Stimulated activated naive CD8-positive, alpha-beta T cell treated with anti-CD3 and anti-CD28 coated beads, Interleukin-15, Interleukin-2, amounts not matched to agents 100 ng/mL and 50 ng/mL, for 24 hours (primary cell): ENCODE measurements at regions not wholly inside any gene's neighbourhood (a gene's known extent, or its start where the extent isn't known, plus 50 kb on each side); places are given as distances from the start of the nearest gene placed in this dataset.

ENCODE experiments used
- H3K27ac Mint-ChIP-seq: one replicate; pipeline ENCODE4 v1.8.0; 2021; ENCODE audit warnings: mild to moderate bottlenecking, mixed read lengths
- H3K27me3 Mint-ChIP-seq: one replicate; pipeline ENCODE4 v1.8.0; 2021; ENCODE audit warnings: mixed read lengths
- H3K36me3 Mint-ChIP-seq: one replicate; pipeline ENCODE4 v1.8.0; 2021; ENCODE audit warnings: low read depth, mixed read lengths
- H3K4me1 Mint-ChIP-seq: one replicate; pipeline ENCODE4 v1.8.0; 2021; ENCODE audit warnings: low read depth, mixed read lengths
- H3K4me3 Mint-ChIP-seq: one replicate; pipeline ENCODE4 v1.8.0; 2021; ENCODE audit warnings: mild to moderate bottlenecking, mixed read lengths
- H3K9me3 Mint-ChIP-seq: one replicate; pipeline ENCODE4 v1.8.0; 2021; ENCODE audit warnings: mixed read lengths

DNA sequence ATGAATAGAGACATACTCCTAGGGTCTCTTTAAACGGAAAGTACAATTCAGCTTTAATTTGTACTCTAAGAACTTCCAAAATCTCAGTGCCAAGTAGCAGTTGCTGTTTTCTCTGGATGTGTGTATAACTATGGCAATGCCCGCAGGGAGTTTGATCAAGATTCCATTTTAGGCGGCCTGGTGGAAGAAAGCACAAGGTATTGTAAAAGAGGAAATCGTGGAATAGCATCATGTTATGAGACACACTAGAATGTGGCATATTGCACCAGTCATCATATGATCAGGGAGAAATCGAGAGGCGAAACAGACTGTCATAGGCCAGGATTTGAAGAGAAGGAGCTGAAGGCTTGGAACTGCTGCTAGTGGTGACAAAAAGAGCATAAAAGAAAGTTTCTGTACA lies 316.2 kb upstream of the FMN2 start:
- H3K27me3 Mint-ChIP-seq, result no peaks in the 10 kb centered on the region
- no peaks in the 10 kb centered on the region for H3K4me1 Mint-ChIP-seq
- no peak overlapping the region for H3K4me3 Mint-ChIP-seq
- no peak overlapping the region for H3K27ac Mint-ChIP-seq
- no peaks in the 10 kb centered on the region for H3K36me3 Mint-ChIP-seq
- H3K9me3 Mint-ChIP-seq, result peaks cover 12% of the 10 kb centered on the region

DNA sequence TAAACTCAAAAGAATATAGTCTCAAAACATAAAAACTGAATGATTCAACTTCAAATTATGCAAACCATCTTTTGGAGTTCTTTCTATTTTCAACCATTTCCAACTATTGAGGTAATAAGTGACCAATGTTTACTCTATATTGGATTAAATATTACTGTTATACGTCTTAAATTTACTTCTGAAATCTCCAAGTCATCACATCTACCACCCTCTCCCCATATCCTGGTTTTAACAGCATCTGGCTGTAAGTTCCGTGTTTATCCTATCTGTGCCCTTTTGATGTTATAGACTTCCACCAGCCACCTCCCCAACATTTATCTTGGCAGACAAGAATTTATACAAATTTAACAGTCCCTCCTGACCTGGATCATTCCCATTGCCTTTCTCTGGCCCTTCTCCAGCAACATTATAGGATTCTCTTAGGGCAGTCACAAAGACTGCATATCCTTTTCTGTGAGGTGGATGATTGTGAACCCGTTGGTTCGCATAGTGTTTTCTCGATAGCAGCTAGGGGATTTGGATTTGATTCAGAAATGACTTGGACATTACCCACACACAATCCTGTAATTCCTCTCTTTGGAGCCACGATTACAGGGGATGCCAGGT lies 313.4 kb upstream of the FMN2 start:
- Mint-ChIP-seq H3K27me3 (no peaks in the 10 kb centered on the region), H3K36me3 (no peaks in the 10 kb centered on the region), H3K4me1 (no peaks in the 10 kb centered on the region), H3K4me3 (no peak overlapping the region), H3K27ac (no peak overlapping the region), H3K9me3 (peaks cover 12% of the 10 kb centered on the region)

DNA sequence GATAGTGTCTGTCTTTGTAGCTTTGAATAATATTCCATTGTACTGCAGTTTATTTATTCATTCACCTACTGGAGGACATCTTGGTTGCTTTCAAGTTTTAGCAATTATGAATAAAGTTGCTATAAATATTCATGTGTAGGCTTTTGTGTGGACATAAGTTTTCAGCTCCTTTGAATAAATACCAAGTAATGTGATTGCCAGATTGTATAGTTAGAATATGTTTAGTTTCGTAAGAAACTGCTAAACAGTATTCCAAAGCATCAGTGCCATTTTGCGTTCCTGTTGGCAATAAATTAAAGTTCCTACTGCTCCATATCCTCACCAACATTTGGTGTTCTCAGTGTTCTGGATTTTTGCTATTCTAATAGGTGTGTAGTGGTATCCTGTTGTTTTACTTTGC lies 311.7 kb upstream of the FMN2 start:
- H3K9me3 Mint-ChIP-seq, result peaks cover 12% of the 10 kb centered on the region
- no peak overlapping the region for H3K27ac Mint-ChIP-seq
- no peak overlapping the region for H3K4me3 Mint-ChIP-seq
- H3K27me3 Mint-ChIP-seq, result no peaks in the 10 kb centered on the region
- no peaks in the 10 kb centered on the region for H3K4me1 Mint-ChIP-seq
- H3K36me3 Mint-ChIP-seq, result no peaks in the 10 kb centered on the region

DNA sequence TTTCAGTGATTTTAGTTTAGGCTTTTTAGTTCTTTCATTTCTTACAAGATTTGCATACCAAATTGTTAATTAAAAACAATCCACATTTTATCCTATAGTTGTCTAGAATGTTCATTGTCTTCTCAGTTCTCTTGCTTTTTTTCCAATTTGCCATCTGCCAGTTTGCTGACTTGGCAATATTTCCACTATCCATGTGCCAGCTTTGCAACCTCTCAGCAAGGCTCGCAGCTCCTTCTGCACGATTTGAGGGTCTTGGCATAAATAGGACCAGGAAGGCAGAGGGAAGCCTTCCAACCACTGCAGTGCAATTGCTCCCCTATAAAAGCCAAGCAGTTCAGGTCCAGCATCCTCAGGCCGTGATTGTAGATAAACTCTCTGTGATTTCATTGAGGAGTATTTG lies 306.8 kb upstream of the FMN2 start:
- no peak overlapping the region for H3K27ac Mint-ChIP-seq

DNA sequence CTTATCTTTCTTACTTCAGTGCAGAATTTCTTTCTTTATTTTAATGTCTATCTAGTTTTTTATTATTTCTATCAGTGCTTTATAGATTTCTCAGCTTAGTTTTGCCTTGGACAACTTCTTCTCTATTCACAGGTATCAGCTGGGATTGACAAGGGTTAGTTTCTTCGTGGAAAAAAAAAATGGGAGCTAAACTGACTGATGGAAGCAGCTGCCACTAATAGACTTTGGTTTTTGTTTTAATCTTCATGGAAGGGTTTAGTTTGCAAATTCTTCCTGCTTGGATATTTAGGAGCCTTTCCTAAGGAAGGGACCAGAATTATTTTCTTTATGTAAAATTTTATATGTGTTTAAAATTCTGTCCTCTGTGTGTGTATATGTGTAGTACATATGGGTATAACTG lies 306.1 kb upstream of the FMN2 start:
- Mint-ChIP-seq H3K9me3 (peaks cover 13% of the 10 kb centered on the region), H3K4me3 (no peak overlapping the region), H3K27me3 (no peaks in the 10 kb centered on the region), H3K4me1 (no peaks in the 10 kb centered on the region), H3K27ac (no peak overlapping the region), H3K36me3 (peaks cover 6% of the 10 kb centered on the region)

More for the DNA sequence above, 306.8 kb upstream of the FMN2 start:
- H3K27me3 Mint-ChIP-seq, result no peaks in the 10 kb centered on the region
- no peak overlapping the region for H3K4me3 Mint-ChIP-seq
- no peaks in the 10 kb centered on the region for H3K4me1 Mint-ChIP-seq
- H3K36me3 Mint-ChIP-seq, result no peaks in the 10 kb centered on the region
- H3K9me3 Mint-ChIP-seq, result peaks cover 6% of the 10 kb centered on the region

DNA sequence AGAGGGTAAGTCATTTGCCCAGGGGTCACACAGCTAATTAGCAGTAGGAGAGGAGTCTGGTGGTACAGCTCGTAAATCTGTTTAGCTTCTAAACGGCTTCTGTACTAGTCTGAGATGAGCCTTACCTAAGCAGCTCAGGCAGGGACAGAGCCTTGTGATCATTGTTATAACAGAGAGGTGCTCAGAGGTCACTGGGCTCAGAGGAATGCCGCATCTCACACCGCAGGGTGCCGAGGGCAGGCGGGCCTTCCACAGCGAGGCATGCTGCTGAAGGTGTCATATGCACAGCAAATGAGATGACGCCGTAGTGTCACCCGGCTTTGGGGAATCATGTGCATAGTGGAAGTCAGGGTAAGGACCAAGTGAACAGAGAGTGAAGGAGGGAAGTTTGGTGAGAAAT lies 305.2 kb upstream of the FMN2 start:
- Mint-ChIP-seq H3K27me3 (no peaks in the 10 kb centered on the region), H3K9me3 (peaks cover 15% of the 10 kb centered on the region), H3K36me3 (peaks cover 6% of the 10 kb centered on the region), H3K4me3 (no peak overlapping the region), H3K27ac (no peak overlapping the region), H3K4me1 (no peaks in the 10 kb centered on the region)

DNA sequence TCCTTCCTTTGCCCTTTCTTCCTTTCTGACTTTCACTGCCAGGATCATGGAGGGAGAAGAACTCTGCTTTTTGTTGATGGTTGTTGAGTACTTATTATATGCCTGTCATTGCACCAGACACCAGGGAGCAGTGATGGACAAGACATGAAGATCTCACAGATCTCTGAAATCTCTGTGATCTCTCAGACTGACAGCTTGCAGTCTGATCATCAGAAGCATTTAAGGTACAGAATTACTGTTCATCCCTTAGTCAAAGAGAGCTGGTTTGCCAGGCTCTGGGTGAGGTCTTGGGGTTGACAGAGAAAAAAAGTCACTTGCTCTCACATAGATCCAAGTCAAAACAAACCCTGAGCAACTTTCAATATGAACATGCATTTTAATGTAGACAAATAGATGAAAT lies 299.5 kb upstream of the FMN2 start:
- H3K27ac Mint-ChIP-seq, result no peak overlapping the region
- peaks cover 6% of the 10 kb centered on the region for H3K36me3 Mint-ChIP-seq
- no peaks in the 10 kb centered on the region for H3K27me3 Mint-ChIP-seq
- no peaks in the 10 kb centered on the region for H3K4me1 Mint-ChIP-seq
- no peak overlapping the region for H3K4me3 Mint-ChIP-seq
- peaks cover 15% of the 10 kb centered on the region for H3K9me3 Mint-ChIP-seq

DNA sequence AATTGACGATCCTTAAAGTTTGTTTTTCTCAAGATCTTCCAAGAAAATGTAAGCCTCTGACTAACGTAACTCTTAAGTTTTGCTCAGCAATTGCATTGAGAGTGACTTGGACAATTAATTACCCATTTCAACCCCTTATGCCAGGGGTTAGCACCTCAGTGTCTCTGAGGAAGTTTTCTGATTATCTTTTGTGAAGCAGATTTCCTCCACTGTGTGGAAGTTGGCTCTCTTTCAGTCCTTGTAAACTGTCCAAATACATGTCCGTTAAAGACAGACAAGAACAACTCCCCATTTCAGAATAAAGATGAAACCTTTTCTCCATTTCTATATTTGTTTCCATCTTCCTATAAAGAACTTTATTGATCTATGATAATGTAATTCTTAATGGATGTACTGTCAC lies 296.4 kb upstream of the FMN2 start:
- no peak overlapping the region for H3K4me3 Mint-ChIP-seq
- H3K9me3 Mint-ChIP-seq, result peaks cover 4% of the 10 kb centered on the region
- H3K27me3 Mint-ChIP-seq, result no peaks in the 10 kb centered on the region
- peaks cover 2% of the 10 kb centered on the region for H3K36me3 Mint-ChIP-seq
- H3K4me1 Mint-ChIP-seq, result no peaks in the 10 kb centered on the region
- no peak overlapping the region for H3K27ac Mint-ChIP-seq

DNA sequence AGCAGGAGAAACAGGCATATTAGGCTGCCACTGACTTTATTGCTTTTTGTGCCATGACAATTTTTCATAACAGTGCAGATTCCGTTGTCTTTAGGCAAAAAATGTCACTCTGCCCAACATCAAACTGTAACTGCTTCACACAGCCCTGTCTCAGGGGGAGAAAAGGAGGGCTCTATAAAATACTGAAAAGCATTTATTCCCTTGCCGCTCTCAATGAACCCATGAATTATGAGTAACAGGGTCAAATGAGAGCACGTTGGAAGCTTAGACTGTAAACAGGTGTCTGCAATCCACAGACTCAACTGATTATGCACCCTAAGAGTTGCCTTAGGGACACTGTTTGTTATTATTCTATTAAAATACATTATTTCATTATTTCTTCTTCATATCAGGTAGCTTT lies 292.1 kb upstream of the FMN2 start:
- H3K36me3 Mint-ChIP-seq, result no peaks in the 10 kb centered on the region
- no peaks in the 10 kb centered on the region for H3K9me3 Mint-ChIP-seq
- H3K4me3 Mint-ChIP-seq, result no peak overlapping the region
- no peak overlapping the region for H3K27ac Mint-ChIP-seq
- no peaks in the 10 kb centered on the region for H3K27me3 Mint-ChIP-seq
- peaks cover 9% of the 10 kb centered on the region for H3K4me1 Mint-ChIP-seq

DNA sequence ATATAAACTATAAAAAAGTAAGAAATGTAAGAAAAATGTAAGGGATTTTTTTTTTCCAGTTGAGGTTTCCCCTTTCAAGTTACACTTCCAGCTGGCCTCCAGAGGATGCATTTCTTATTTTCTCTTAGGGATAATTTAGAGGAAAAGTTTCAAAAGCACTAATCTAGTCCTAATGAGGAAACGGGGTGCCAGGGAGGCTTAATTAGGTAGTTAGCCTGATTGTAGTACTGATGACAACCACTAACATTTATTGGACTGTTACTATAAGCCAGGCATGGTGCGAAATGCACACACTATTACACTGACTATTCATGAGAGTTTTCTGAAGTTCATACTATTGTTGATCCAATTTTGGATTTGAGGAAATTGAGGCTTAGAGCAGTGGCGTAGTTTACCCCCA lies 290.8 kb upstream of the FMN2 start:
- peaks cover 16% of the 10 kb centered on the region for H3K4me1 Mint-ChIP-seq
- H3K27ac Mint-ChIP-seq, result no peak overlapping the region
- no peaks in the 10 kb centered on the region for H3K27me3 Mint-ChIP-seq
- no peaks in the 10 kb centered on the region for H3K9me3 Mint-ChIP-seq
- H3K36me3 Mint-ChIP-seq, result no peaks in the 10 kb centered on the region
- no peak overlapping the region for H3K4me3 Mint-ChIP-seq

DNA sequence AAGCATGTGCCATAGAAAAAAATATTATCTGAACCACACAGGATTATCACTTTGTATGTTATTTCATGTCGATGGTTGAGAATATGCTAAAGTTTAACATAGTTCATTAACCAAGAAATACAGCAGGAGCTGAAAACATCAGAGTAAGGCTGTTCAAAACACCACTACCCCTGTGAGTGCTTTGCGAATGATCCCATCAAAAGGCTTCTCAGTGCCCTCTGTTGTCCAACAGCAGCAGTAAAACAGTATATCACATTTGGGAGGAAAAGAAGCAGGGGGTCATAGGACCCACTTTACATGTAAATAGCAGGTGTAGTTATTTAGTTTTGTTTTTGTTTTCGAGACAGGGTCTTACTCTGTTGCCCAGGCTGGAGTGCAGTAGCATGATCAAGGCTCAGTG lies 289.4 kb upstream of the FMN2 start:
- H3K9me3 Mint-ChIP-seq, result no peaks in the 10 kb centered on the region
- H3K27ac Mint-ChIP-seq, result no peak overlapping the region
- H3K27me3 Mint-ChIP-seq, result no peaks in the 10 kb centered on the region
- H3K4me3 Mint-ChIP-seq, result no peak overlapping the region
- peaks cover 17% of the 10 kb centered on the region for H3K4me1 Mint-ChIP-seq
- H3K36me3 Mint-ChIP-seq, result no peaks in the 10 kb centered on the region

DNA sequence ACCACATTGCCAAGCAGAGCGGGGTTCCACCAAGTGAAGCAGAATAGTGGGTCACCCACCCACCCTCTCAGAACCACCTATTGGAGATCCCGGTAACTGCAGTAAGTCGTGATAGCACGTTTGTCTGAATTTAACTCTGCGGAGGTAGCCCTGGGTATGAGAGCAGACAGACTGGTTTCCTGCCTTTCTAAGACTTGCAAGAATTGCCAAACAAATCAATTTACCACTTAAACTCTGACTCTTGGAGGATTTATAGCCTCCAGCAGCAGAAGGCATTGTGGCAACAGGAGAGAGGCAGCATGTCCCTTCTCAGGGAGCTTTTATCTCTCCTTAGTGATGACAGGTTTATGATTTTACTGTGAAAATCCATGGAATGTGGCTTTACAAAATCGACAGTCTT lies 287.9 kb upstream of the FMN2 start:
- Mint-ChIP-seq H3K4me1 (peaks cover 17% of the 10 kb centered on the region), H3K27ac (no peak overlapping the region), H3K9me3 (no peaks in the 10 kb centered on the region), H3K36me3 (no peaks in the 10 kb centered on the region), H3K4me3 (no peak overlapping the region), H3K27me3 (no peaks in the 10 kb centered on the region)

DNA sequence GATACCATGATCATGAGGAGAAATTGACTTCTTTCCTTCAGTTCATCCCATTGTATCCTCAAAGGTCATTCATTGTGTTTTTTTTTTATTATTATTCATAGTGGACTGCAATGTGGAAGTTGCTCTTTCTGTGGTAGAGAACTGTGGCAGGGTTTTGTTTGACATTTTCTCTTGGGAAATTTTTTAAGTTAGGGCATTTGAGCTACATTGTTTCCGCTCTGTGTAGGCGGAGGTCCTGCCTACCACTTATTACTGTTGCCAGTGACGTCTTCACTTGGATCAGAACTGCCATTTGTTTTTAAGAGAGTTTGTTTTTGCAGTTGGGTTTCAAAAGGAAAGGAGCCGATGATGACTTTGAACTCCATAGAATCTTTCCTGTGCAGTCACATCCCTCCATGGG lies 287.4 kb upstream of the FMN2 start:
- H3K9me3 Mint-ChIP-seq, result no peaks in the 10 kb centered on the region
- no peak overlapping the region for H3K4me3 Mint-ChIP-seq
- no peak overlapping the region for H3K27ac Mint-ChIP-seq
- peaks cover 17% of the 10 kb centered on the region for H3K4me1 Mint-ChIP-seq
- no peaks in the 10 kb centered on the region for H3K27me3 Mint-ChIP-seq
- H3K36me3 Mint-ChIP-seq, result no peaks in the 10 kb centered on the region

DNA sequence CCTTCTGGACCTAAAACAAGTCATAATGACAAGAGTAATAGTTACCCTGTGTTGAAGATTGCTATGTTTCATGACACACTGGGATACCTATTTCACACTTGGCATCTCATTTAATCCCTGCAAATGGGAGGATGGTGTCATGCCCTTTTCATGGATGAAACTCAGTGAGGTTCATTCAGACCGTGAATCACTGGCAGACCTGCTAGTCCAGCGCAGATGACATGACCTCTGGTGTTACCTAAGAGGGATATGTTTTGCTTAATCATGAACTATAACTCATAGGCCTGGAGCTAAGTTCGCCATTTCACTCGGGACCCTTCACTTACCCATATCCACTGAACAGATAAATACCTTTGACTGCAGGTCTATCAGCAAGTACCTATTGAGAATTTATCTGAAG lies 286.6 kb upstream of the FMN2 start:
- Mint-ChIP-seq H3K36me3 (no peaks in the 10 kb centered on the region), H3K4me1 (peaks cover 18% of the 10 kb centered on the region), H3K27ac (no peak overlapping the region), H3K4me3 (no peak overlapping the region), H3K27me3 (no peaks in the 10 kb centered on the region), H3K9me3 (no peaks in the 10 kb centered on the region)

DNA sequence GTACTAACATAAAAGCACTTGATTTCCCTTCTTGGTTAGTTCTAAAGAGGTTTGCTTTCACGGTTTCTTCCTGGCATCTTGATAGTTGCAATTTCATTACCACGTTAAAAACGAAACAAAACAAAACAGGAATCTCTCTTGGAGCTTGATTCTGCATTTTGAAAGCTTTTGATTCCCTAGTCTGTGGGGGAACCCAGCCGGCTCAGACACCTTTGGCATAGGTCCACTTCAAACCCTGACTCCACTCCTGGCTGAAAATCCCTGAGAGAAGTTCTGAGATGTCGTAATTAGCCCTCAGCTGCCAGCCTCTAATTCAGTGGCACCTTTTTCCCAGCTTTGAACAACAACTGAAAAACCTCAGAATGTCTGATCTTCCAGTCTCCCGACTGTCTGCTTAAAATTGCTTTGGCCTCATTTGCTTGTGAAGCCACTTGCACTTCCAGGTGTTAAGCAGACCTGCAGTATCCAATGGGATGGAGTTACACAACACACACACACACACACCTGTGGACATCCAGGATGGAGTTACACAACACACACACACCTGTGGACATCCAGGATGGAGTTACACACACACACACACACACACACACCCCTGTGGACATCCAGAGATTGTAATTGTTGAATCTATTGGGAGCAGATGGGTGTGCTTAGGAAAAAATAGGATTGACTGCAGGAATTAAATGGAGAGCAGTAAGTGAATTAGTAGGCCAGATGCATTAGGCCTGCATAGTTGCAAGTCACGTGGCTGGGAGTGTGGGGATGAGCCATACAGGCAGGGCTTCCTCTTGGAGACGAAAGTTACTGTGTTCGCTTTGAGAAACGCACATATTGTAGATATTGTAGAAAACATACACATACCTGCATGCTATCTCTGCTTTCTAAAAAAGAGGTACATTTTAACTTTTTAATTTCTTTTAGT lies 285.6 kb upstream of the FMN2 start:
- peaks cover 26% of the 10 kb centered on the region for H3K4me1 Mint-ChIP-seq
- no peak overlapping the region for H3K27ac Mint-ChIP-seq
- H3K9me3 Mint-ChIP-seq, result no peaks in the 10 kb centered on the region
- no peaks in the 10 kb centered on the region for H3K36me3 Mint-ChIP-seq
- H3K27me3 Mint-ChIP-seq, result no peaks in the 10 kb centered on the region
- H3K4me3 Mint-ChIP-seq, result no peak overlapping the region

DNA sequence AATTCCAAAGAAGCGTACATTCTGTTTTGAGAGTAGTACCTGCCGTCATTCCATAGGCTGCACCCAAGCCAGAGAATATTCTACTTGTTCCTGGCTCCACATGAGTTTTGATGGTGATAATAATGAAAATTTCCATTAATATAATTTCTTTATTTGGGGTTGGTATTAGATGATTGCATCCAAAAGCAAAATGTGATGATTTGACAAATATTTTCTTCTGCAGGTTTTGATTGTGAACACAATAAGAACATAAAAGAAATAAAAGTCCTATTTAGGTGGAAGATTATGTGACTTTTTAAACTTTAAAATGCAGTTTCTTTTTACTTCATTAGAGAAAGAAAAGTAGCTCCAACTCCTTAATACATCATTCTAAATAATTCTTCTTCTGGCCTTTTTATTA lies 284.8 kb upstream of the FMN2 start:
- Mint-ChIP-seq H3K27ac (no peak overlapping the region), H3K9me3 (no peaks in the 10 kb centered on the region), H3K4me3 (no peak overlapping the region), H3K36me3 (no peaks in the 10 kb centered on the region), H3K4me1 (peaks cover 34% of the 10 kb centered on the region), H3K27me3 (no peaks in the 10 kb centered on the region)
